ENCODE measurements at regions not wholly inside any gene's neighbourhood (a gene's known extent, or its start where the extent isn't known, plus 50 kb on each side); places are given as distances from the start of the nearest gene placed in this dataset.

DNA sequence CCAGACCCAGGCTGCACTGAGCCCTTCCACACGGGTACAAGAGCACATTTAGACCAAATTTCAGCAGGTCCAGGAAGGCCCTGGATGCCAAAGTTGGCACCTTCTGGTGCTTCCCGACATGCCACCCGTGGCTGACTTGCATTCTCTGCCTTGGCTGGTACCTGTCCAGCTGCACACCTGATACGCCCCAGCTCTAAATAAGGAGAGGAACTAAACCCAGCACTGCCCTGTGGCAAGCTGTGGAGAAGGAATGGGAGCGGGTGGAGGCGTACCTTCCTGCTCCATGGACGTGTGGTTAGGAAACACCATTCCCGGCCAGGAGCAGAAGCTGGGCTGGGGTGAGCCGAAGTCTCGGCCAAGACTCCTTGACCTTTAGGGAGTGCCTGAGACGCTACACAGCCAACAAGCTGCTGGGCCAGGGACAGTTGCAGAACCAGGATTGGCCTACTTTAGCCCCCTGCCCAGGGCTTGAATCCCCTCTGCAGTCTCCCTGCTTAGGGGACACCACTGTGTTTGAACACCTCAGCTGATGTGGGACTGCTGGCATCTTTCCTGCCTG is 86.5 kb upstream of the TAF1B start:
- no peak for DNase-seq (ENCODE audit: low spot score)

GRCh38 chr2:9757501-9758264 is 85.6 kb upstream of the TAF1B start:
- DNase-seq (ENCODE audit: low spot score): no peak

DNA sequence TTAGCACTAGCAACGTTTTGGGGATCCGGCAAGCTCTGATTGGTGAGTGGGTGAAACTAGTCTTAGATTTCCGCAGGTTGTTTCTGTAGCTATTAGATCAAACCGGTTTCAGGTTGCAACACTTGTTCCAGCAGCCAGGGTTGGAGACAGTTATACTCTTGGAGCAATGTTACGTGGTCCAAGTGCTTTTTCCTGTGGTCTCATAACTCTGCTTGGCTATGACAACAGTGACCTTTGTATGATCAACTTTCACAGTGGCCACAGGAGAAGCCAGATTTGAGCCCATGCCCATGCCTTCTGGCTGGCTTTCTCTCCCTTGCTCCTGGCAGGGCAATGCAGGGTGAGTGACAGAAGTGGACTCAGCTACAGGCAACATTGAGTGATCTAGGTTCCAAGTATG is 84.5 kb upstream of the TAF1B start:
- no peak for DNase-seq (ENCODE audit: low spot score)

DNA sequence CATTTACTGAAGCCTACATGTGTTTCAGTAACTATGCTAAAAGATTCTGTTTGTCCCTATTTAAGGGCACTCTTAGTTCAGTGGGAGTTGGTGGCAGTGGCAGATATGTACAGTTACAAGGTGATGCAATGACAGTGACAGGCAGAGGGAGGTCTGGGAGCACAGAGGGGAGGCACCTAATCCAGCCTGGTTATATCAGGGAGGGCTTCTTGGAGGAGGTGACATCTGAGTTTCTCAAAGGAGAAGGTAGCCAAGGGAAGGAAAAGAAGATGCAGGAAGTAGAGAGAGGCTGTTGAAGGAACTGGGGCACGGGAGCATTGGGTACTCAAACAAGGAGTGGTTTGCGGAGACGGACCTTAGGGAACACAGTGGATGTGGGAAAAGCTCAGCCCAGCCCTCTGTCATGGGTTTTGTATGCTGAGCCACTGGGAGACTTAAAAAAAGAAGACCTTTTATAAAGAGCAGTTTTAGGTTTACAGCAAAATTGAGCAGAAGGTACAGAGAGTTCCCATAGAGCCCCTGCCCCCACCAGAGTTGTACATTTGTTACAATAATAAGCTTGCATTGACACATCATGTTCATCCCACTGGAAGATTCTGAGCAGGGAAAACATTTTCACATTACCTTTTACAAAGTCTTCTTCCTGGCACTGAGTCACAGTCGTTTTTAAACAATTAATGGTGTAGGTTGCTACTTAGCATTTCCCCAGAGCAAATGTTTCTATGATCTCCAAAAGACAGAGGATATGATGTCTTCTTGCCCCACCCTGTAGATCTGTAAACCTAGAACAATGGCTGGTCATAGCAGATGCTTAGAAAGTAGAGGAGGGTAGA is 83.0 kb upstream of the TAF1B start:
- no peak for DNase-seq (ENCODE audit: low spot score)

DNA sequence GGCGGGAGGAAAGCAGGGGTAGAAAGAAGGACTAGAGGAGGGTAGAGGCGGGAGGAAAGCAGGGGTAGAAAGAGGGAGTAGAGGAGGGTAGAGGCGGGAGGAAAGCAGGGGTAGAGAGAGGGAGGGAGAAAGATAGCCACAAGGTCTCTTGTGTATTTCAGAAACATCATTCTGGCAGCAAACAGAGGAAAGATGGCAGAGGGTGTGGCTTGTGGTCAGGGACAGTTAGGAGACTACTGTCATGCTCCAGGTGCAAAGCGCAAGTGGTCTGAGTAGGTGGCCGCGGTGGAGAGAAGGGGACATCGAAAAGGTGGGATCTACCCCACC is 82.4 kb upstream of the TAF1B start:
- no peak for DNase-seq (ENCODE audit: low spot score)

DNA sequence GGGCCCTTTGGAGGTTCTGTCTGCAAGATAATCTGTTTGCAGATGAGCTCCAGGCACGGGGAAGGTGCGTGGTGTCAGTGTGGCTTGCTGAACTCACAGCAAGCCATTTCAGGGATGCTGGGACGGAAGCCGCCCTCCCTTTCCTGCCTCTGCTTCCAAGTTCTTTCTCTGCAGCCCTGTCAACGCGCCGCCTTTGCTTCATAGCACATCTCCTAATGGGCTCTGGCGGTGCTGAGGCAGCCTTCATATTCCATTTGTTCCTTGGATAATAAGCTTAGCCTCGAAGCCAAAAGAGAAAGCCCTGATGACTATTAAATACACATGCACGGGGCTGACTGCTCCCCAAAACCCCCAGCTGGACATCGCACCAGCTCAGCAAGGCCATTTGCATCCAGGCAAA is 81.7 kb upstream of the TAF1B start:
- no peak for DNase-seq (ENCODE audit: low spot score)

- DNase-seq (ENCODE audit: low spot score): no peak
Observed at GRCh38 chr2:9762164-9762563, 81.1 kb upstream of the TAF1B start.

- DNase-seq (ENCODE audit: low spot score): no peak
Observed at GRCh38 chr2:9762941-9763340, 80.3 kb upstream of the TAF1B start.

GRCh38 chr2:9763356-9764152 is 79.7 kb upstream of the TAF1B start:
- DNase-seq (ENCODE audit: low spot score): no peak

GRCh38 chr2:9764153-9764778 is 79.0 kb upstream of the TAF1B start:
- no peak for DNase-seq (ENCODE audit: low spot score)

DNA sequence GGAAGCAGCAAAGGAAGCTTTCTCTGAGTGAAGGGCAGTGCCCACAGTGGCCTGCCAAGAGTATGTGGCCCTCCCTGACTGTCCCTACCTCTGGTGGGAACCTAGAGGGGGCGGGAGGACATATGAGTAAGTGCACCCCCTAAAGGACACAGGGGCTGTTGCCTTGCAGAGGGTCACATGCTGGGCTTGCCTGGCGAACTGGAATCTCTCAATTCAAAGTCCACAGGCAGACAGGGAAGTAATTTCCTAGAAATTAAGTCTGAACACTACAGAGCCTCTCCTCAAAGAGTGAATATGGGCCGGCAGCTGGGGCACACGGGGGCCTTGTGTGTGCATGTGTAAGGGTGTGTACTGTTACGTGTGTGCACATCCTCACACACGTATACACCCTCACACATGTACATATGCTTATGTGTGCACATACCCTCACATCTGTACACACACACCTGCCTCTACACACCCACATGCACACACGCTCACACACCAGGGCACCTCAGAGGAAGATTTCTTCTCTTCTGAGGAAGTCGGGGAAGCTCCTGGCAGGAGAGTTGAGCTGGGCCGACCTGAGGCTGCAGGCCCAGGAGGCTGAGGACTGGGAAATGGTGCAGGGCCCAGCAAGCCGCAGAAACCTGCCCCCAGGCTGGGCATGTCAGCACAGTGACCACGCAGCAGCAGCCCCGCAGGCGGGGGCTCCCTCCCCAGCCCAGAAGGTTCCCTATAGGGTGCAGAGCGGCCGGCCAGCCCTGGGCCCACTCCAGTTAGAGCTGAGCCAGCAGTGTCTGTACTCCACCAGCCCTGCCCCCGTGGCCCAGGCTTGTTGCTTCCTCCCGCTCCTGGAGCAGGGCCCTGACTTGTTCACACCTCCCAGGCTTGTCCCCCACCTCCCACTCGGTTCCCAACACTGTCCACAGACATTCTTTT is 77.4 kb upstream of the TAF1B start:
- no peak for DNase-seq (ENCODE audit: low spot score)

DNA sequence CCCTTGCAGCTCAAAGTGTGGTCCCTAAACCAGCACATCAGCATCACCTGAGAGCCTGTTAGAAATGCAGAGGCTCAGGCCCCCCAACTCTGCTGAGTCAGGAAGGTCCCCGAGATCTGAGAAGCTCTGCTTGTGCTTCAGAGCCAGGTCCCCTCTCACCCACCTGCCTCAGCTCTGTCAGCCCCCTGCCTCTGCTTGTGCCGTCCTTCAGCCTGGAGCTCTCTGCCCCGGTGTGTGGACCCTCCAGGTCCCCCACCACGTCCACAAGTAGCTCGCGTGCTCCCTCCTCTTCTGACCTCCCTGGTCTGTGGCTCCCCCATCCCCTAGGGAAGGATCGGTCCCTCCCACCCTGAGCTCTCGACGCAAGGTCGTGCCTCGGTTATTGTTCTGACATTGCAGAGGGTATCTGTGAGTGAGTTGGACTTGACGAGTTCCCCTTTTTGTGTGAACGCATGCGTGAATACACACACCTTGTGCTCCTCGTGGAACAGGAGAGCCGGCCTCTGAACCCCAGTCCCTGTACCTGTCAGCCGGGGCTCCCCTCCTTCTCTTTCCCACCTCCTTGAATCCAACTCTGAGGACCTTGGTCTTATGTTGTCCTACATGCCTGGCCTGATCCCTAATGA is 75.5 kb upstream of the TAF1B start:
- no peak for DNase-seq (ENCODE audit: low spot score)

DNA sequence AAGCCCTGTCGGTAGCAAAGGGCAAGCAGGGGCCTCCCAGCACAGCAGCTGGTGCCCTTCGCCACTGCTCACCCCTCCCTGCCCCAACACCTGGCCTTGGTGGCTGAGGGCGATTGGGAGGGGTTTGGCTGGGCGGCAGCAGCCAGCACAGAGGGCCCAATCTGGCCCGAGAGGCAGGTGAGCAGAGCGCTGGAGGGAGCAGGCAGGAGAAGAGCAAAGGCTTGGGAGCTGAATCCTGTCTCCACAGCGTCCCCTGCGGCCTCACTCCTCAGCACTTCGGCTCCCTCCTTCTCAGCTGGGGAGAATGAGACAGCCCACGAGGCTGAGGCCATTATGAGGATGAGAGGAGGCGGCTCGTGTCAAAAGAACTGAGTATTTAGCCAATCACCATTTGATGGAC is 74.9 kb upstream of the TAF1B start:
- no peak for DNase-seq (ENCODE audit: low spot score)

GRCh38 chr2:9769171-9770005 is 73.9 kb upstream of the TAF1B start:
- peak; percentile 46 for DNase-seq (ENCODE audit: low spot score)

GRCh38 chr2:9770006-9770307 is 73.3 kb upstream of the TAF1B start:
- DNase-seq (ENCODE audit: low spot score): no peak

DNA sequence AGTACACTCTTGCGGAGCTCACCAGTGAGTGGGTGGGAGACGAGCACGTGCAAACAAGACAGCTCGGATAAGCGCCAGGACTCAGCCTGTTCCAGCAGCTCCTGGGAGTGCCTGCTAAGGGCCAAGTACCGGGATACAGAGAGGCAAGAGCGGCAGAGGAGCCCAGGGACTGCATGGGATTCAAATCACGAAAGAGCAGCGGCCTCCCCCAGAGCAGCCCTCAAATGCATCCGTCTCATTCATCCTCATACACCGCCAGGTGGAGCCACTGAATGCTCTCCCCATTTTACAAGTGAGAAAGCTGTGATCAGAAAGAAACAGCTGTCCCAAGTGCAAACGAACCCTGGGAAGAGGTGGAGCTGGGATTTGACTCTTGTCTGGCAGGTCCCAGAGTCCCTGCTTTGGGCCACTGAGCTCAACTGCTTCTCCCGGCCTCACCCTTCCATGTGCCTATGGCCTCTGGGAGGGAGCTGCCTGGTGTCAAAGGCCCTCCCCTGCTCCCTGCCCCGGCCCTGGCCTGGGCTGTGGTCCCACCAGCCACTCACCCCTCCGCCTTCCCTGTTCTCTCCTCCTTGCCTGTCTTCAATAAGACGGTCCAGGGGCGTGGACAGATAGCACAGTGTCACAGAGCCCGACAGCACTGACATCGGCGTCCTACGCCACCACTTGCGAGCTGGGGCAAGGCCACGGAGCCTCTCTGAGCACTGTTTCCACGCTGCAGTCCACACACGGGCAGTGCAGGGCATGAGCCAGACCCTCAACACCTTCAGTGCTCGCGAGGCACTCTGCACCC is 72.8 kb upstream of the TAF1B start:
- peak; percentile 73 for DNase-seq (ENCODE audit: low spot score)

DNA sequence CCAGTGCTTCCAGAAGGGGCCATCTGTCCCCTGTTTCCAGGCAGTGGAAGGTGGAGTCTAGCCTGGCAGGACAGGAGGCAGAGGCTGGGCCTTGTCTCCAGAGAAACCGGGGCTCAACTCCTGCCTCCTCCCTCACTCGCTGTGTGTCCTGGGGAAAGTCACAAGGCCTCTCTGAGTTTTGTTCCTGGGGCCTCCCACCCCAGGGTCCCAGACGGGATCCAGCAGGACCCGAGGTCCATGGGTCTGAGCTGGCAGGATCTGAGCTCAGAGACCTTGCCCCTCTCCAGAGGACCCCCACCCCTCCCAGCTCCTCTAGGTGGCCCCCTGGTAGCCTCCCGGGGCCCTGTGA is 72.2 kb upstream of the TAF1B start:
- DNase-seq (ENCODE audit: low spot score): no peak

DNA sequence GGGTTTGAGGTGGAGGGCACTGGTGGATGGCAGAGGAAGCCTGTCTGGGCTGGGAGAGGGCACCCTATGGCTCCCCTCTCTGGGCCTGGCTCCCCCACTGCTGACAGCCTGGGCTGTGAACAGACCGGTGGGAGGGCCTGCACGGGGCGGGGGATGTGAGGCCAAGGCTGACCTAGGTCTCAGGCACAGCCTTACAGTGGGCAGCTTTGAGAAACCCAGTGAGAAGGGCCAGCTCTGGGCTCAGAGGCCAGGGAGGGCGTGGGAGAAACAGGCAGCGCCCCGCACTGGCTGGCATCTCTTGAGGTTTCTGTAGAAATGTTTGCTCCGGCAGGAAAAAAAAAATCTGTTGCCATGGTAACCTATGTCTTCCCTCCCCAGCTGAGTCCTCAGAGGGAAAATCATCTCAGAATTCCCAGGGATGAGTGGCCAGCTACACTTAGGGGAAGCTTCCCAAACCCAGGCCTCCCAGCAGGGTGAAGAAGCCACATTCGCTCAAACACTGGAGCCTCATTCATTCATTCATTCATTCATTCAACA is 71.7 kb upstream of the TAF1B start:
- DNase-seq (ENCODE audit: low spot score): no peak
